Testis (tissue), 2 donors: ENCODE measurements at regions not wholly inside any gene's neighbourhood (a gene's known extent, or its start where the extent isn't known, plus 50 kb on each side); places are given as distances from the start of the nearest gene placed in this dataset.

Experiments used
- DNase-seq: peaks from one replicate; pipeline ENCODE4 v3.0.0-alpha.2; 2019
- H3K27ac ChIP-seq, 2 donors: fragments of 200-600 bp; sonication (generic); one replicate each; pipeline ENCODE4 v1.5.1; 2019
- H3K27me3 ChIP-seq: fragments of 200-600 bp; sonication (generic); one replicate; pipeline ENCODE4 v1.5.1; 2019
- H3K36me3 ChIP-seq: fragments of 200-600 bp; sonication (generic); one replicate; pipeline ENCODE4 v1.5.1; 2017; ENCODE audit warnings: low read depth; ENCODE audit errors: missing control alignments
- H3K4me1 ChIP-seq: fragments of 200-600 bp; sonication (generic); one replicate; pipeline ENCODE4 v1.5.1; 2019
- H3K4me3 ChIP-seq, 2 donors: fragments of 200-600 bp; sonication (generic); one replicate each; pipeline ENCODE4 v1.5.1; 2017 to 2019
- H3K9me3 ChIP-seq: fragments of 200-600 bp; sonication (generic); one replicate; pipeline ENCODE4 v1.5.1; 2017
- CTCF ChIP-seq, 3 experiments: fragments of 450-650 bp in 2 of 3; fragments of 200-600 bp in 1 of 3; sonication (generic) in 1 of 3; IDR thresholded peaks; one replicate each; pipeline ENCODE4 v1.5.1; 2016 to 2019; ENCODE audit warnings: antibody characterized with exemption in 3 of 3, mild to moderate bottlenecking in 2 of 3, moderate library complexity in 1 of 3
- POLR2A ChIP-seq: fragments of 450-650 bp; IDR thresholded peaks from one replicate; pipeline ENCODE4 v1.6.1; 2017; ENCODE audit warnings: antibody characterized with exemption, mild to moderate bottlenecking, moderate library complexity
- whole genome bisulfite sequencing, 2 donors: methylation state at CpG; one replicate each; pipeline ENCODE4 v1.1.5; 2018; 5-methylcytosine and 5-hydroxymethylcytosine counted together
- intact Hi-C: fragments of 100-400 bp; cut with DNase I; formaldehyde crosslinking; loops from one replicate; pipeline ENCODE4 v1.15.1; 2023; ENCODE audit warnings: low total_unique reads

DNA sequence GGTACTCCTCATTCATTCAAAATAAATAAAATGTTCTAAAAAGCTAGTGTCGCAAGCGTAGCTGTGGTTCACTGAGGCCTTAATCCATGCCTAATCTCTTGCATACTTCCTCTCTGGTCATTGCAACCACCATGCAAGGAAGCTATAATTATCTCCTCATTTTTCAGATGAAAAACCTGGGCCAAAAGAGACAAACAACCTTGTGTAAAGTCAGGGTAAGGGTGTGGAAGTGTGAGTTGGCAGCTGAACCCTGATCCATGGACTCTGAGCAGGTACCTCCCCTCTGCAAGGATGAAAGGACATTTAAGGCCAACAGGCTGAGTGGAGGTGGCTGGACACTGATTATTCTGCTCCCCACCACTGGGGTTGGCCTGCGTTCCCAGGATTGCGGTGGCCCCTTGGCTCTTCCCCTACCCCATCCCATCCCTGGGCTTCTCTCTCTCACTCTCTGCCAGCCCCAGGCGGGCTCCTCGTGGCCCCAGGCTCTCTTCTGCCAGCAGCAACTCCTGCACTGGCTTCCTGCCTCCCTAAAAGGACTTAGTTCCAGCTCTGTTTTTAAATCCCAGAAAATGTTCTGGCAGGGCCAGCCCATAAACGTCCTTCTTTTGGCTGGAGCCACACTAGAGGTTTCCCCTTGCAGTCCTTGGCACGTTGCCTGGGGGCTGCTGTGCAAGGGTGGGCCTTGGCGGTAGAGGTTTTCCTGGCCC, 72.0 kb upstream of the AFF3 start:
- H3K9me3 ChIP-seq = no peaks in the 10 kb centered on the region
- no peak overlapping the region for H3K27ac ChIP-seq
- H3K4me3 ChIP-seq = no peak overlapping the region
- H3K4me1 ChIP-seq = peaks cover 8% of the 10 kb centered on the region
- DNase-seq = peak; percentile 40
- intact Hi-C loops = no loop called here
- no peaks in the 10 kb centered on the region for H3K27me3 ChIP-seq
- WGBS, 2 donors = 68 to 74% methylated on average over 7 to 9 of the region's 9 CpGs
- H3K36me3 ChIP-seq = no peaks in the 10 kb centered on the region
- no peak for TF ChIP-seq POLR2A
- TF ChIP-seq CTCF (IDR thresholded peaks at IDR 0.05) = no peak

- TF ChIP-seq CTCF (IDR thresholded peaks at IDR 0.05) = no peak
- TF ChIP-seq POLR2A = no peak
- WGBS, 2 donors = 73 to 79% methylated on average over 3 of the region's 3 CpGs
- intact Hi-C loops = no loop called here
- no peak for DNase-seq
- H3K9me3 ChIP-seq = no peaks in the 10 kb centered on the region
- no peaks in the 10 kb centered on the region for H3K36me3 ChIP-seq
- no peaks in the 10 kb centered on the region for H3K27me3 ChIP-seq
- no peak overlapping the region for H3K4me3 ChIP-seq
- no peak overlapping the region for H3K27ac ChIP-seq
- H3K4me1 ChIP-seq = peaks cover 8% of the 10 kb centered on the region
Measured at GRCh38 chr2:100213595-100213994, 71.2 kb upstream of the AFF3 start.

DNA sequence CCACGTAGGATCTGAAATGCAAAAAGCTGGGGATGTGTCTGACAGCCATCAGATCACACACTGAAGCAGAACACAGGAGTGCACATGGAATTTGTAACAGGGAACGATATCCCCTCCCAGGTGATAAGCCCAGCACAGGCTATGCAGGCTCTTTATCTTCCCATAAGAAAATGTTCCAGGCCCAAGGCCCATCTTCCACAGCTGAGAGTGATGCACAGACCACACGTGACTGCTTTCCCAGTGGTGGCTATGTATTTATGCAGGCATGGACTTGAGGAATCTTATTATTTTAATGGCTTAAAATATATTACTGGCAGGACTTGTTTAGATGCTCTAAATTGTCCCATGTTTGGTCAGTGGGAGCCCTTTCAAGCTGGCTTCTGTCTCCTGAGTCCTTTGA, 70.5 kb upstream of the AFF3 start:
- no peak for DNase-seq
- Histone ChIP-seq H3K4me1 (peaks cover 8% of the 10 kb centered on the region), H3K4me3 (no peak overlapping the region), H3K9me3 (no peaks in the 10 kb centered on the region), H3K27me3 (no peaks in the 10 kb centered on the region), H3K27ac (no peak overlapping the region), H3K36me3 (no peaks in the 10 kb centered on the region)
- TF ChIP-seq CTCF (IDR thresholded peaks at IDR 0.05) (no peak), POLR2A (no peak)
- WGBS, 2 donors = 70 to 88% methylated on average over 3 of the region's 3 CpGs
- intact Hi-C loops = no loop called here

GRCh38 chr2:100211521-100211920, 69.1 kb upstream of the AFF3 start:
- H3K4me1 ChIP-seq = peaks cover 8% of the 10 kb centered on the region
- no peak overlapping the region for H3K27ac ChIP-seq
- 74 to 86% methylated on average over 3 of the region's 3 CpGs for WGBS, 2 donors
- DNase-seq = no peak
- no peak for TF ChIP-seq POLR2A
- TF ChIP-seq CTCF (IDR thresholded peaks at IDR 0.05) = no peak
- H3K4me3 ChIP-seq = no peak overlapping the region
- intact Hi-C loops = no loop called here
- no peaks in the 10 kb centered on the region for H3K36me3 ChIP-seq
- no peaks in the 10 kb centered on the region for H3K27me3 ChIP-seq
- no peaks in the 10 kb centered on the region for H3K9me3 ChIP-seq

GRCh38 chr2:100208141-100208770, 65.9 kb upstream of the AFF3 start:
- Histone ChIP-seq H3K4me3 (no peak overlapping the region), H3K27ac (no peak overlapping the region), H3K9me3 (no peaks in the 10 kb centered on the region), H3K4me1 (no peaks in the 10 kb centered on the region), H3K36me3 (no peaks in the 10 kb centered on the region), H3K27me3 (no peaks in the 10 kb centered on the region)
- intact Hi-C loops = no loop called here
- no peak for DNase-seq
- TF ChIP-seq CTCF (IDR thresholded peaks at IDR 0.05) = no peak
- TF ChIP-seq POLR2A = no peak
- WGBS, 2 donors = 76 to 83% methylated on average over 13 of the region's 13 CpGs
